ENCODE measurements at regions not wholly inside any gene's neighbourhood (a gene's known extent, or its start where the extent isn't known, plus 50 kb on each side); places are given as distances from the start of the nearest gene placed in this dataset.
"Not testable (repeated sequence)": the region's sequence is repeated elsewhere in the genome, so short reads cannot be mapped to it uniquely, and the experiment has no call there.

GRCh38 chr5:56667692-56668091 is 147.7 kb upstream of the MAP3K1 start:
- intact Hi-C loops (cut with DNase I) = no loop called here
- Histone ChIP-seq H3K9me3 (no peaks in the 10 kb centered on the region), H3K4me1 (peaks cover 7 to 60% of the 10 kb centered on the region in 2 donors), H3K27ac (peak overlapping the region in 1 of 2 donors; percentile 55), H3K4me3 (no peak overlapping the region), H3K36me3 (no peaks in the 10 kb centered on the region), H3K27me3 (no peaks in the 10 kb centered on the region)
- TF ChIP-seq CTCF (IDR thresholded peaks at IDR 0.05) = no peak
- ATAC-seq = no peak
- DNase-seq = no peak

- Histone ChIP-seq H3K36me3 (no peaks in the 10 kb centered on the region), H3K4me3 (no peak overlapping the region), H3K27ac (peak overlapping the region in 1 of 2 donors; percentile 55), H3K4me1 (peaks cover 7 to 54% of the 10 kb centered on the region in 2 donors), H3K9me3 (no peaks in the 10 kb centered on the region), H3K27me3 (no peaks in the 10 kb centered on the region)
- DNase-seq (peak in 1 of 4 donors; percentile 41), ATAC-seq (no peak)
- no peak for TF ChIP-seq CTCF (IDR thresholded peaks at IDR 0.05)
- intact Hi-C loops (cut with DNase I) = no loop called here
Measured at GRCh38 chr5:56666901-56667300, 148.4 kb upstream of the MAP3K1 start.

- peaks cover 0 to 51% of the 10 kb centered on the region in 2 donors for H3K4me1 ChIP-seq
- intact Hi-C loops (cut with DNase I); DNase-seq; H3K4me3 ChIP-seq; H3K27me3 ChIP-seq; H3K36me3 ChIP-seq; ATAC-seq; H3K27ac ChIP-seq; H3K9me3 ChIP-seq: not testable (repeated sequence)
Measured at GRCh38 chr5:56665117-56665516, 150.2 kb upstream of the MAP3K1 start.

- H3K9me3 ChIP-seq = no peaks in the 10 kb centered on the region
- peaks cover 0 to 40% of the 10 kb centered on the region in 2 donors for H3K4me1 ChIP-seq
- intact Hi-C loops (cut with DNase I) = no loop called here
- no peak overlapping the region for H3K4me3 ChIP-seq
- no peaks in the 10 kb centered on the region for H3K27me3 ChIP-seq
- no peak for TF ChIP-seq CTCF (IDR thresholded peaks at IDR 0.05)
- ATAC-seq (no peak), DNase-seq (no peak)
- no peak overlapping the region for H3K27ac ChIP-seq
- no peaks in the 10 kb centered on the region for H3K36me3 ChIP-seq
Measured at GRCh38 chr5:56664025-56664424, 151.3 kb upstream of the MAP3K1 start.

GRCh38 chr5:56663523-56663922 is 151.8 kb upstream of the MAP3K1 start:
- Histone ChIP-seq H3K27ac (no peak overlapping the region), H3K4me1 (peaks cover 0 to 35% of the 10 kb centered on the region in 2 donors), H3K36me3 (no peaks in the 10 kb centered on the region), H3K27me3 (no peaks in the 10 kb centered on the region), H3K9me3 (no peaks in the 10 kb centered on the region), H3K4me3 (no peak overlapping the region)
- no peak for DNase-seq
- ATAC-seq = no peak
- TF ChIP-seq CTCF (IDR thresholded peaks at IDR 0.05) = no peak
- intact Hi-C loops (cut with DNase I) = no loop called here

- no peak for ATAC-seq
- intact Hi-C loops (cut with DNase I) = no loop called here
Measured at GRCh38 chr5:56662893-56663292, 152.5 kb upstream of the MAP3K1 start.

More at GRCh38 chr5:56662893-56663292, 152.5 kb upstream of the MAP3K1 start:
- Histone ChIP-seq H3K27ac (no peak overlapping the region), H3K4me3 (no peak overlapping the region), H3K27me3 (no peaks in the 10 kb centered on the region), H3K36me3 (no peaks in the 10 kb centered on the region), H3K4me1 (peaks cover 0 to 33% of the 10 kb centered on the region in 2 donors), H3K9me3 (no peaks in the 10 kb centered on the region)
- TF ChIP-seq CTCF (IDR thresholded peaks at IDR 0.05) = no peak
- no peak for DNase-seq

Data from left lung (tissue), 4 donors.